IMR-90 (cell line): ENCODE measurements at regions not wholly inside any gene's neighbourhood (a gene's known extent, or its start where the extent isn't known, plus 50 kb on each side); places are given as distances from the start of the nearest gene placed in this dataset. TPM values are rescaled to one million over a fixed set of nuclear protein-coding genes. Genes with fewer than 3 reads are reported as not detected.

Experiments
- ATAC-seq: fragments of 200-7000 bp; cut with Tn5 transposase; 2 replicates; pipeline ENCODE4 v1.9.1; 2020; ENCODE audit warnings: low read depth, mild to moderate bottlenecking, moderate library complexity
- BruUV-seq: library from RNA; stranded (reverse); fragments of 400-500 nt; replicated peaks from 2 replicates; lab custom pipeline; 2021; lab: Mats Ljungman, UMichigan
- CTCF ChIA-PET: fragments of 300-600 bp; formaldehyde crosslinking; extraction: SDS; loops from one replicate; lab custom pipeline; 2021; ENCODE audit warnings: antibody characterized with exemption; lab: Yijun Ruan, JAX
- POLR2A ChIA-PET: fragments of 300-600 bp; sonication (Branson Sonifier 250); formaldehyde crosslinking; loops from one replicate; lab custom pipeline; 2022; ENCODE audit warnings: antibody characterized with exemption; ENCODE audit not compliant: unreplicated experiment; lab: Charles Lee
- DNase-seq: peaks from one replicate; pipeline ENCODE4 v3.0.0; 2013
- H2AFZ ChIP-seq: replicated peaks from 2 replicates; pipeline ENCODE3; 2013; ENCODE audit warnings: low read length, mild to moderate bottlenecking; ENCODE audit not compliant: poor library complexity
- H2AK5ac ChIP-seq: 2 replicates; pipeline ENCODE4 v1.6.1; 2013; ENCODE audit warnings: low read depth, low read length, inconsistent platforms
- H2AK9ac ChIP-seq: replicated peaks from 2 replicates; pipeline ENCODE3; 2013; ENCODE audit warnings: mild to moderate bottlenecking, low read depth, low read length, moderate library complexity; ENCODE audit not compliant: poor library complexity
- H2BK120ac ChIP-seq: 2 replicates; pipeline ENCODE4 v1.6.1; 2013; ENCODE audit warnings: low read depth, low read length, inconsistent platforms
- H2BK15ac ChIP-seq: 3 replicates; pipeline ENCODE4 v1.6.1; 2013; ENCODE audit warnings: low read depth, low read length, inconsistent platforms
- H2BK20ac ChIP-seq: 2 replicates; pipeline ENCODE4 v1.6.1; 2013; ENCODE audit warnings: low read depth, mild to moderate bottlenecking, inconsistent platforms, low read length, moderate library complexity
- H2BK5ac ChIP-seq: 2 replicates; pipeline ENCODE4 v1.6.1; 2013; ENCODE audit warnings: mild to moderate bottlenecking, low read depth, low read length, inconsistent platforms; ENCODE audit not compliant: poor library complexity, severe bottlenecking
- H3K14ac ChIP-seq: replicated peaks from 2 replicates; pipeline ENCODE4 v1.6.1; 2013; ENCODE audit warnings: low read depth, low read length, inconsistent platforms
- H3K18ac ChIP-seq: 2 replicates; pipeline ENCODE4 v1.6.1; 2013; ENCODE audit warnings: low read depth, low read length, control low read depth
- H3K23ac ChIP-seq: 2 replicates; pipeline ENCODE4 v1.6.1; 2013; ENCODE audit warnings: low read depth, low read length, inconsistent platforms
- H3K27ac ChIP-seq: 2 replicates; pipeline ENCODE4 v1.5.1; 2013; ENCODE audit warnings: mild to moderate bottlenecking, control low read depth, low read length; ENCODE audit not compliant: insufficient read depth
- H3K27me3 ChIP-seq: 2 replicates; pipeline ENCODE4 v1.6.1; 2013; ENCODE audit warnings: low read length; ENCODE audit not compliant: control insufficient read depth, insufficient read depth
- H3K36me3 ChIP-seq: 2 replicates; pipeline ENCODE4 v1.6.1; 2013; ENCODE audit warnings: low read length, mixed read lengths; ENCODE audit not compliant: control insufficient read depth, insufficient read depth
- H3K4ac ChIP-seq: 2 replicates; pipeline ENCODE4 v1.6.1; 2013; ENCODE audit warnings: low read depth, low read length, inconsistent platforms
- H3K4me1 ChIP-seq: 2 replicates; pipeline ENCODE4 v1.6.1; 2013; ENCODE audit warnings: low read length, mixed read lengths; ENCODE audit not compliant: control insufficient read depth, insufficient read depth
- H3K4me2 ChIP-seq: 2 replicates; pipeline ENCODE4 v1.6.1; 2013; ENCODE audit warnings: low read depth, mild to moderate bottlenecking, control low read depth, low read length, moderate library complexity
- H3K4me3 ChIP-seq: 2 replicates; pipeline ENCODE4 v1.5.1; 2013; ENCODE audit warnings: low read depth, mild to moderate bottlenecking, control low read depth, low read length, moderate library complexity; ENCODE audit not compliant: insufficient read depth
- H3K56ac ChIP-seq: 2 replicates; pipeline ENCODE4 v1.6.1; 2013; ENCODE audit warnings: low read length, inconsistent platforms; ENCODE audit not compliant: insufficient read depth; ENCODE audit errors: extremely low read depth
- H3K79me1 ChIP-seq, 2 experiments: 2 replicates each; pipeline ENCODE4 v1.6.1; 2013; ENCODE audit warnings: low read length in 2 of 2, inconsistent platforms in 1 of 2, low read depth in 1 of 2
- H3K9ac ChIP-seq: 2 replicates; pipeline ENCODE4 v1.6.1; 2013; ENCODE audit warnings: low read depth, low read length, control low read depth
- H3K9me1 ChIP-seq: 2 replicates; pipeline ENCODE4 v1.6.1; 2013; ENCODE audit warnings: low read length, inconsistent platforms; ENCODE audit not compliant: insufficient read depth
- H3K9me3 ChIP-seq: 2 replicates; pipeline ENCODE4 v1.6.1; 2013; ENCODE audit warnings: low read length; ENCODE audit not compliant: control insufficient read depth, insufficient read depth
- H4K20me1 ChIP-seq: 2 replicates; pipeline ENCODE4 v1.6.1; 2013; ENCODE audit warnings: low read length, inconsistent platforms; ENCODE audit not compliant: insufficient read depth
- H4K5ac ChIP-seq: 2 replicates; pipeline ENCODE4 v1.6.1; 2013; ENCODE audit warnings: mild to moderate bottlenecking, low read depth, low read length, control low read depth
- H4K8ac ChIP-seq, 2 experiments: 2 replicates each; pipeline ENCODE4 v1.6.1; 2013; ENCODE audit warnings: low read depth in 2 of 2, low read length in 2 of 2, control low read depth in 1 of 2, inconsistent platforms in 1 of 2
- H4K91ac ChIP-seq: 2 replicates; pipeline ENCODE4 v1.6.1; 2013; ENCODE audit warnings: low read depth, low read length, inconsistent platforms; ENCODE audit not compliant: insufficient read depth
- CEBPB ChIP-seq: IDR thresholded peaks from 2 replicates; pipeline ENCODE4 v1.6.1; 2012; ENCODE audit warnings: low read depth, low read length, improper control_type of control experiment
- MAFK ChIP-seq: IDR thresholded peaks from 2 replicates; pipeline ENCODE4 v1.6.1; 2012; ENCODE audit warnings: low read depth, low read length, improper control_type of control experiment
- SMC3 ChIP-seq: fragments of 150-350 bp; IDR thresholded peaks from 2 replicates; pipeline ENCODE4 v1.6.1; 2016; ENCODE audit warnings: low read depth, mild to moderate bottlenecking, antibody characterized with exemption, low read length, moderate library complexity
- WGBS, 2 experiments: methylation state at CpG; one replicate each; pipeline versions ENCODE4 v1.1.5 to v1.1.7; 2013; ENCODE audit warnings: missing lambda C conversion rate in 2 of 2; ENCODE audit not compliant: insufficient read length in 1 of 2; ENCODE audit errors: extremely low coverage in 2 of 2; 5-methylcytosine and 5-hydroxymethylcytosine counted together
- dilution Hi-C: fragments of 300-500 bp; cut with HindIII; formaldehyde crosslinking; loops from one replicate; pipeline ENCODE4 v1.14.3; 2018; ENCODE audit warnings: low sequenced_read_pairs; ENCODE audit not compliant: unreplicated experiment
- in situ Hi-C: fragments of 300-500 bp; cut with MboI; formaldehyde crosslinking; loops from 3 replicates; pipeline ENCODE4 v1.14.3; 2019; ENCODE audit warnings: low sequenced_read_pairs, inconsistent platforms, mixed read lengths
- intact Hi-C: fragments of 100-400 bp; cut with micrococcal nuclease; formaldehyde crosslinking; loops from 2 replicates; pipeline ENCODE4 v1.10.0; 2022
- microRNA-seq, 2 experiments: library from miRNA; stranded (forward) in 1 of 2; unstranded in 1 of 2; fragments of 10-50 nt in 1 of 2; fragments of <30 nt in 1 of 2; gene quantifications in 1 of 2; microRNA quantifications in 1 of 2; one replicate each; pipeline versions ENCODE3 to v1.1.0; 2013 to 2020; ENCODE audit not compliant: insufficient read depth in 1 of 2, insufficient read length in 1 of 2, unreplicated experiment in 1 of 2
- small RNA-seq, 5 experiments: library from RNA; depleted of rRNA; stranded (forward); fragments of <200 nt; gene quantifications; one replicate each; pipeline ENCODE3, GENCODE V24; 2012
- TF ChIP-seq, protein P1 (sequence below): conservative IDR thresholded peaks from 2 replicates; pipeline ENCODE4 v1.5.1; 2012; ENCODE audit warnings: mild to moderate bottlenecking, low read depth, low read length, improper control_type of control experiment

- Histone ChIP-seq H3K9me3 (no peaks in the 10 kb centered on the region), H3K4ac (no peak overlapping the region), H3K4me1 (no peaks in the 10 kb centered on the region), H2BK5ac (no peak overlapping the region), H3K18ac (no peak overlapping the region), H2AFZ (no peak overlapping the region), H2BK20ac (no peak overlapping the region), H3K4me2 (no peak overlapping the region), H4K5ac (no peak overlapping the region), H4K91ac (no peak overlapping the region), H4K8ac (no peak overlapping the region), H3K27me3 (no peaks in the 10 kb centered on the region), H2BK15ac (no peak overlapping the region), H3K4me3 (no peak overlapping the region), H3K14ac (no peak overlapping the region), H3K9me1 (no peaks in the 10 kb centered on the region), H2BK120ac (no peak overlapping the region), H3K79me1 (no peaks in the 10 kb centered on the region), H3K23ac (no peak overlapping the region), H3K27ac (no peak overlapping the region), H3K9ac (no peak overlapping the region), H2AK5ac (no peak overlapping the region), H3K36me3 (no peaks in the 10 kb centered on the region), H4K20me1 (no peaks in the 10 kb centered on the region), H3K56ac (no peak overlapping the region), H2AK9ac (no peak overlapping the region)
- in situ Hi-C loops (no loop called here), intact Hi-C loops (loop anchor here (10.0 kb wide), 1 partner anchor 182 kb away; no protein-coding TSS in a partner anchor), dilution Hi-C loops (no loop called here)
- TF ChIP-seq SMC3 (no peak), CEBPB (no peak), MAFK (no peak)
- TF ChIP-seq, protein P1, sequence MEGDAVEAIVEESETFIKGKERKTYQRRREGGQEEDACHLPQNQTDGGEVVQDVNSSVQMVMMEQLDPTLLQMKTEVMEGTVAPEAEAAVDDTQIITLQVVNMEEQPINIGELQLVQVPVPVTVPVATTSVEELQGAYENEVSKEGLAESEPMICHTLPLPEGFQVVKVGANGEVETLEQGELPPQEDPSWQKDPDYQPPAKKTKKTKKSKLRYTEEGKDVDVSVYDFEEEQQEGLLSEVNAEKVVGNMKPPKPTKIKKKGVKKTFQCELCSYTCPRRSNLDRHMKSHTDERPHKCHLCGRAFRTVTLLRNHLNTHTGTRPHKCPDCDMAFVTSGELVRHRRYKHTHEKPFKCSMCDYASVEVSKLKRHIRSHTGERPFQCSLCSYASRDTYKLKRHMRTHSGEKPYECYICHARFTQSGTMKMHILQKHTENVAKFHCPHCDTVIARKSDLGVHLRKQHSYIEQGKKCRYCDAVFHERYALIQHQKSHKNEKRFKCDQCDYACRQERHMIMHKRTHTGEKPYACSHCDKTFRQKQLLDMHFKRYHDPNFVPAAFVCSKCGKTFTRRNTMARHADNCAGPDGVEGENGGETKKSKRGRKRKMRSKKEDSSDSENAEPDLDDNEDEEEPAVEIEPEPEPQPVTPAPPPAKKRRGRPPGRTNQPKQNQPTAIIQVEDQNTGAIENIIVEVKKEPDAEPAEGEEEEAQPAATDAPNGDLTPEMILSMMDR = no peak
- DNase-seq = no peak
- CTCF ChIA-PET = no interaction called here
- ATAC-seq = no peak
- no CpG with 5 or more reads among the region's 1 CpG for WGBS, 2 experiments
- BruUV-seq = no TSS peak
- POLR2A ChIA-PET = no interaction called here
Observed at GRCh38 chr2:212592695-212593094, 54.1 kb upstream of the ERBB4 start.

Small RNA genes in the stretch of these regions (microRNA-seq; reads per million reads assigned to microRNA genes)
- gene MIR4776-1 (ENCODE audit: insufficient read depth in 1 of 2, insufficient read length in 1 of 2, unreplicated experiment in 1 of 2) (0 reads per million in 2 experiments), gene MIR4776-2 (ENCODE audit: unreplicated experiment) (not detected)

Small RNA genes in the stretch of these regions (small RNA-seq; reads per million reads assigned to genes)
- gene MIR4776-1 = 0 reads per million in 5 experiments
